Astrocyte of the spinal cord (primary cell): ENCODE measurements at regions not wholly inside any gene's neighbourhood (a gene's known extent, or its start where the extent isn't known, plus 50 kb on each side); places are given as distances from the start of the nearest gene placed in this dataset.

Experiments used
- DNase-seq: peaks from one replicate; pipeline ENCODE4 v3.0.0; 2011; ENCODE audit warnings: low read depth, low spot score
- H3K4me3 ChIP-seq: 2 replicates; pipeline ENCODE4 v1.5.1; 2011; ENCODE audit warnings: low read depth, mild to moderate bottlenecking, low read length, moderate library complexity
- CTCF ChIP-seq: IDR thresholded peaks from 2 replicates; pipeline ENCODE4 v1.5.1; 2012; ENCODE audit warnings: low read depth, mild to moderate bottlenecking, low read length, inconsistent platforms
- in situ Hi-C: cut with HindIII; loops from 2 replicates; pipeline ENCODE4 v1.10.0; 2017; ENCODE audit warnings: low sequenced_read_pairs

- TF ChIP-seq CTCF, result no peak
- DNase-seq, result no peak
- in situ Hi-C loops, result no loop called here
- no peak overlapping the region for H3K4me3 ChIP-seq
These were observed 604.5 kb downstream of the ISL1 start for GRCh38 chr5:51987669-51988209.

GRCh38 chr5:51988634-51989033 is 605.4 kb downstream of the ISL1 start:
- no peak overlapping the region for H3K4me3 ChIP-seq
- DNase-seq, result no peak
- no peak for TF ChIP-seq CTCF
- in situ Hi-C loops, result no loop called here

- DNase-seq, result no peak
- in situ Hi-C loops, result no loop called here
- no peak overlapping the region for H3K4me3 ChIP-seq
- no peak for TF ChIP-seq CTCF
These were observed 607.0 kb downstream of the ISL1 start for GRCh38 chr5:51990241-51990640.

GRCh38 chr5:51990661-51991180 is 607.5 kb downstream of the ISL1 start:
- no peak overlapping the region for H3K4me3 ChIP-seq
- no peak for DNase-seq
- in situ Hi-C loops, result no loop called here
- TF ChIP-seq CTCF, result no peak

GRCh38 chr5:51991940-51992339 is 608.7 kb downstream of the ISL1 start:
- no peak overlapping the region for H3K4me3 ChIP-seq
- no peak for DNase-seq
- in situ Hi-C loops, result no loop called here
- TF ChIP-seq CTCF, result no peak

- in situ Hi-C loops, result no loop called here
- TF ChIP-seq CTCF, result no peak
- DNase-seq, result no peak
- no peak overlapping the region for H3K4me3 ChIP-seq
These were observed 612.6 kb downstream of the ISL1 start for GRCh38 chr5:51995773-51996306.
